AG04449 (cell line): ENCODE measurements at regions not wholly inside any gene's neighbourhood (a gene's known extent, or its start where the extent isn't known, plus 50 kb on each side); places are given as distances from the start of the nearest gene placed in this dataset.

Source experiments
- CTCF ChIA-PET: fragments of 350-600 bp; formaldehyde crosslinking; extraction: SDS; loops from one replicate; lab custom pipeline; 2021; ENCODE audit warnings: antibody characterized with exemption; lab: Yijun Ruan, JAX
- POLR2A ChIA-PET: fragments of 400-600, 350-600 bp; formaldehyde crosslinking; extraction: SDS; loops from one replicate; lab custom pipeline; 2020; ENCODE audit warnings: antibody characterized with exemption, inconsistent platforms; lab: Yijun Ruan, JAX
- DNase-seq: peaks from one replicate; pipeline ENCODE4 v3.0.0-alpha.2; 2010; ENCODE audit warnings: low read depth, low spot score
- H3K4me3 ChIP-seq: 2 replicates; pipeline ENCODE4 v1.5.1; 2011; ENCODE audit warnings: low read depth, mild to moderate bottlenecking, control low read depth, low read length
- TF ChIP-seq, protein P1 (sequence below): IDR thresholded peaks from one replicate; pipeline ENCODE4 v1.5.1; 2011; ENCODE audit warnings: mild to moderate bottlenecking, moderate library complexity, low read length, control low read depth, inconsistent platforms; ENCODE audit not compliant: insufficient read depth; ENCODE audit errors: missing control alignments

DNA sequence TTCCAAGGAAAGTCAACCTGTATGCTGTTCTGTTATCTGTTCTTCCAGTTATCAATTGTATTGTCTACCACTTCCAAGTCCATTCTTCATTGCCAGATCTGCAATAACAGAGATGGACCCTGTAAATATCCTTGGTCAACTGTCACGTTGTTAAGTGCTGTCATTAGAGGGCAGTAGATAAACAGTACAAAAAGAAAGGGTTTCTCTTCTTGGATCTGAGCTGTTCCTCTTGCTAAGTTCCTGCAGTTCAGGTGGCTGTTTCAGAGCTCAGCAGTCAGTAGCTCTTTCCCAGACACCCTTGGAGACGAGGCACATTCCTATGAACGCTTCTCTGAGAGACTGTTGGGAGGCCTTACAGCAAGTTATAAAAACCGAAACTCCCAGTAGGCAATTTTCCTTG is 957.1 kb upstream of the CHAC2 start:
- TF ChIP-seq, protein P1, sequence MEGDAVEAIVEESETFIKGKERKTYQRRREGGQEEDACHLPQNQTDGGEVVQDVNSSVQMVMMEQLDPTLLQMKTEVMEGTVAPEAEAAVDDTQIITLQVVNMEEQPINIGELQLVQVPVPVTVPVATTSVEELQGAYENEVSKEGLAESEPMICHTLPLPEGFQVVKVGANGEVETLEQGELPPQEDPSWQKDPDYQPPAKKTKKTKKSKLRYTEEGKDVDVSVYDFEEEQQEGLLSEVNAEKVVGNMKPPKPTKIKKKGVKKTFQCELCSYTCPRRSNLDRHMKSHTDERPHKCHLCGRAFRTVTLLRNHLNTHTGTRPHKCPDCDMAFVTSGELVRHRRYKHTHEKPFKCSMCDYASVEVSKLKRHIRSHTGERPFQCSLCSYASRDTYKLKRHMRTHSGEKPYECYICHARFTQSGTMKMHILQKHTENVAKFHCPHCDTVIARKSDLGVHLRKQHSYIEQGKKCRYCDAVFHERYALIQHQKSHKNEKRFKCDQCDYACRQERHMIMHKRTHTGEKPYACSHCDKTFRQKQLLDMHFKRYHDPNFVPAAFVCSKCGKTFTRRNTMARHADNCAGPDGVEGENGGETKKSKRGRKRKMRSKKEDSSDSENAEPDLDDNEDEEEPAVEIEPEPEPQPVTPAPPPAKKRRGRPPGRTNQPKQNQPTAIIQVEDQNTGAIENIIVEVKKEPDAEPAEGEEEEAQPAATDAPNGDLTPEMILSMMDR, result no peak
- CTCF ChIA-PET, result interaction anchor here (0.9 to 1.4 kb wide), 5 partner anchors 18 to 398 kb away, joined by 3 to 4 read pairs (median 3); no protein-coding TSS in a partner anchor

GRCh38 chr2:52805901-52806410 is 961.6 kb upstream of the CHAC2 start:
- no peak for DNase-seq
- ChIA-PET POLR2A (no interaction called here), CTCF (interaction anchor here (0.9 kb wide), 1 partner anchor 171 kb away, joined by 3 read pairs; no protein-coding TSS in a partner anchor)
- TF ChIP-seq, protein P1, result no peak
- no peak overlapping the region for H3K4me3 ChIP-seq

More for the DNA sequence above, 957.1 kb upstream of the CHAC2 start:
- H3K4me3 ChIP-seq, result no peak overlapping the region
- POLR2A ChIA-PET, result no interaction called here
- no peak for DNase-seq

DNA sequence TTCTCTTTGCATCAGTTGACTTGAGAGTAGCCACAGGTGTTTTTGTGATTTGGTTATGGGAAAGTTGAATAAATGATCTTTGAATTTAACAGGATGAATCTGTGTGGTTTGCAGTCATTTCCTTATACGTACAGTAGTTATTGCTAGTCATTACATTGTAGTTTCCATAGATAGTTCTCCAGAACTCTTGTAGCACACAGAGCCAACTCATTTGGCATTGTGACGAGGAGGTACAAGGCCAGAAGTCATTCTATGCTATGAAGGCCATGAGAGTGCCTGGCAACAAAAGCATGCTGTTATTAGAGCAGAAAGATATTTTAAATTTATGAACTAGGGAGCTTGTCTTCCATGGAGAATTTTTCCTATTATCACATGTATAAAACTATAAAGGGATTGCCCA is 973.0 kb upstream of the CHAC2 start:
- CTCF ChIA-PET, result no interaction called here
- DNase-seq, result no peak
- TF ChIP-seq, protein P1, result no peak
- no peak overlapping the region for H3K4me3 ChIP-seq
- POLR2A ChIA-PET, result no interaction called here

- H3K4me3 ChIP-seq, result no peak overlapping the region
- ChIA-PET POLR2A (no interaction called here), CTCF (no interaction called here)
- TF ChIP-seq, protein P1, result no peak
- no peak for DNase-seq
These were observed 988.2 kb upstream of the CHAC2 start for GRCh38 chr2:52779446-52779845.

GRCh38 chr2:52776571-52776970 is 991.0 kb upstream of the CHAC2 start:
- POLR2A ChIA-PET, result no interaction called here
- TF ChIP-seq, protein P1, result no peak
- H3K4me3 ChIP-seq, result no peak overlapping the region
- CTCF ChIA-PET, result no interaction called here
- no peak for DNase-seq

- CTCF ChIA-PET, result no interaction called here
- POLR2A ChIA-PET, result no interaction called here
- TF ChIP-seq, protein P1, result no peak
These were observed 991.9 kb upstream of the CHAC2 start for GRCh38 chr2:52775674-52776073.

More at GRCh38 chr2:52775674-52776073, 991.9 kb upstream of the CHAC2 start:
- no peak for DNase-seq
- no peak overlapping the region for H3K4me3 ChIP-seq
